ENCODE measurements at regions not wholly inside any gene's neighbourhood (a gene's known extent, or its start where the extent isn't known, plus 50 kb on each side); places are given as distances from the start of the nearest gene placed in this dataset.

- DNase-seq, result no peak
These were observed 224.1 kb downstream of the SS18 start for GRCh38 chr18:25866331-25866730.

- DNase-seq, result no peak
These were observed 227.4 kb downstream of the SS18 start for GRCh38 chr18:25862881-25863600.

GRCh38 chr18:25853691-25854433, 236.6 kb downstream of the SS18 start:
- no peak for DNase-seq

GRCh38 chr18:25843791-25844190, 246.6 kb downstream of the SS18 start:
- no peak for DNase-seq

GRCh38 chr18:25842665-25843064, 247.7 kb downstream of the SS18 start:
- DNase-seq, result no peak

- DNase-seq, result no peak
These were observed 256.4 kb downstream of the SS18 start for GRCh38 chr18:25834061-25834460.

- no peak for DNase-seq
These were observed 258.3 kb downstream of the SS18 start for GRCh38 chr18:25832001-25832604.

GRCh38 chr18:25831301-25831701, 259.1 kb downstream of the SS18 start:
- DNase-seq, result no peak

GRCh38 chr18:25830787-25831186, 259.6 kb downstream of the SS18 start:
- no peak for DNase-seq

- DNase-seq, result no peak
These were observed 262.4 kb downstream of the SS18 start for GRCh38 chr18:25827961-25828561.

GRCh38 chr18:25827228-25827627, 263.2 kb downstream of the SS18 start:
- DNase-seq, result no peak

GRCh38 chr18:25826823-25827222, 263.6 kb downstream of the SS18 start:
- DNase-seq, result no peak

GRCh38 chr18:25825979-25826776, 264.2 kb downstream of the SS18 start:
- DNase-seq, result no peak

- no peak for DNase-seq
These were observed 265.4 kb downstream of the SS18 start for GRCh38 chr18:25825056-25825455.

GRCh38 chr18:25819746-25820363, 270.6 kb downstream of the SS18 start:
- DNase-seq, result no peak

GRCh38 chr18:25818505-25818904, 271.9 kb downstream of the SS18 start:
- DNase-seq, result no peak

- no peak for DNase-seq
These were observed 272.7 kb downstream of the SS18 start for GRCh38 chr18:25817546-25818237.

- no peak for DNase-seq
These were observed 274.8 kb downstream of the SS18 start for GRCh38 chr18:25815659-25816058.

GRCh38 chr18:25814841-25815458, 275.5 kb downstream of the SS18 start:
- DNase-seq, result no peak

- no peak for DNase-seq
These were observed 277.3 kb downstream of the SS18 start for GRCh38 chr18:25813110-25813509.

GRCh38 chr18:25810736-25811135, 279.7 kb downstream of the SS18 start:
- no peak for DNase-seq

Measured in CD4-positive, alpha-beta T cell treated with Interferon gamma for 1 hour (primary cell).